Ascending aorta (tissue), 2 donors: ENCODE measurements at regions not wholly inside any gene's neighbourhood (a gene's known extent, or its start where the extent isn't known, plus 50 kb on each side); places are given as distances from the start of the nearest gene placed in this dataset.

Experiments used
- DNase-seq, 2 donors: peaks; one replicate each; pipeline ENCODE4 v3.0.0-alpha.2; 2019; ENCODE audit warnings: low spot score in 2 of 2
- H3K27ac ChIP-seq, 2 donors: fragments of 200-600 bp; sonication (generic); one replicate each; pipeline ENCODE4 v1.5.1; 2016 to 2017; ENCODE audit warnings: mild to moderate bottlenecking in 1 of 2
- H3K27me3 ChIP-seq: fragments of 200-600 bp; sonication (generic); one replicate; pipeline ENCODE4 v1.5.1; 2017
- H3K36me3 ChIP-seq, 2 donors: fragments of 200-600 bp; sonication (generic); one replicate each; pipeline ENCODE4 v1.5.1; 2016
- H3K4me1 ChIP-seq, 2 donors: fragments of 200-600 bp; sonication (generic); one replicate each; pipeline ENCODE4 v1.5.1; 2016 to 2017; ENCODE audit warnings: mild to moderate bottlenecking in 1 of 2
- H3K4me3 ChIP-seq, 2 donors: fragments of 200-600 bp; sonication (generic); one replicate each; pipeline ENCODE4 v1.5.1; 2016 to 2017; ENCODE audit warnings: mild to moderate bottlenecking in 1 of 2
- H3K9me3 ChIP-seq, 2 donors: fragments of 200-600 bp; sonication (generic); one replicate each; pipeline ENCODE4 v1.5.1; 2016
- CTCF ChIP-seq, 3 experiments: fragments of 200-600 bp in 2 of 3; fragments of 450-650 bp in 1 of 3; sonication (generic) in 2 of 3; IDR thresholded peaks; one replicate each; pipeline ENCODE4 v1.5.1; 2016 to 2019; ENCODE audit warnings: antibody characterized with exemption in 3 of 3, mild to moderate bottlenecking in 1 of 3, moderate library complexity in 1 of 3
- intact Hi-C: fragments of 100-400 bp; cut with DNase I; formaldehyde crosslinking; loops from one replicate; pipeline ENCODE4 v1.15.1; 2023

- H3K9me3 ChIP-seq: no peaks in the 10 kb centered on the region
These were observed 265.0 kb downstream of the KIF4B start for GRCh38 chr5:155278532-155278931.

GRCh38 chr5:155282503-155283107 lies 269.1 kb downstream of the KIF4B start:
- Histone ChIP-seq H3K36me3 (no peaks in the 10 kb centered on the region), H3K27ac (no peak overlapping the region), H3K4me3 (no peak overlapping the region), H3K27me3 (no peaks in the 10 kb centered on the region), H3K9me3 (no peaks in the 10 kb centered on the region), H3K4me1 (no peaks in the 10 kb centered on the region)
- DNase-seq: no peak
- no peak for TF ChIP-seq CTCF (IDR thresholded peaks at IDR 0.05)
- intact Hi-C loops: no loop called here

More at GRCh38 chr5:155278532-155278931, 265.0 kb downstream of the KIF4B start:
- no peak for TF ChIP-seq CTCF (IDR thresholded peaks at IDR 0.05)
- DNase-seq: no peak
- Histone ChIP-seq H3K4me1 (no peaks in the 10 kb centered on the region), H3K27ac (no peak overlapping the region), H3K27me3 (no peaks in the 10 kb centered on the region), H3K4me3 (no peak overlapping the region), H3K36me3 (no peaks in the 10 kb centered on the region)
- intact Hi-C loops: no loop called here

GRCh38 chr5:155285706-155286105 lies 272.2 kb downstream of the KIF4B start:
- intact Hi-C loops: no loop called here
- H3K36me3 ChIP-seq: no peaks in the 10 kb centered on the region

GRCh38 chr5:155290937-155291336 lies 277.4 kb downstream of the KIF4B start:
- intact Hi-C loops: no loop called here
- no peaks in the 10 kb centered on the region for H3K36me3 ChIP-seq
- H3K4me1 ChIP-seq: no peaks in the 10 kb centered on the region
- no peak overlapping the region for H3K27ac ChIP-seq
- no peaks in the 10 kb centered on the region for H3K9me3 ChIP-seq
- DNase-seq: no peak
- no peak overlapping the region for H3K4me3 ChIP-seq
- no peak for TF ChIP-seq CTCF (IDR thresholded peaks at IDR 0.05)
- no peaks in the 10 kb centered on the region for H3K27me3 ChIP-seq

More at GRCh38 chr5:155285706-155286105, 272.2 kb downstream of the KIF4B start:
- H3K27ac ChIP-seq: no peak overlapping the region
- H3K9me3 ChIP-seq: no peaks in the 10 kb centered on the region
- H3K4me1 ChIP-seq: no peaks in the 10 kb centered on the region
- no peak for TF ChIP-seq CTCF (IDR thresholded peaks at IDR 0.05)
- H3K27me3 ChIP-seq: no peaks in the 10 kb centered on the region
- DNase-seq: no peak
- no peak overlapping the region for H3K4me3 ChIP-seq

- Histone ChIP-seq H3K4me3 (no peak overlapping the region), H3K4me1 (no peaks in the 10 kb centered on the region), H3K27me3 (no peaks in the 10 kb centered on the region), H3K36me3 (no peaks in the 10 kb centered on the region), H3K27ac (no peak overlapping the region), H3K9me3 (no peaks in the 10 kb centered on the region)
- DNase-seq: no peak
- TF ChIP-seq CTCF (IDR thresholded peaks at IDR 0.05): no peak
- intact Hi-C loops: no loop called here
These were observed 280.1 kb downstream of the KIF4B start for GRCh38 chr5:155293605-155294178.
